Keratinocyte (primary cell): ENCODE measurements at regions not wholly inside any gene's neighbourhood (a gene's known extent, or its start where the extent isn't known, plus 50 kb on each side); places are given as distances from the start of the nearest gene placed in this dataset.
"Not testable (repeated sequence)": the region's sequence is repeated elsewhere in the genome, so short reads cannot be mapped to it uniquely, and the experiment has no call there.

ENCODE experiments used
- DNase-seq: peaks from one replicate; pipeline ENCODE4 v3.0.0-alpha.2; 2011; ENCODE audit warnings: low read depth, missing footprints, low spot score
- FAIRE-seq: peaks from 2 replicates; lab custom pipeline; 2011; peaks lifted over from hg19 to GRCh38; lab: Jason Lieb, UNC
- H2AFZ ChIP-seq: 2 replicates; pipeline ENCODE4 v1.6.0; 2012; ENCODE audit warnings: low read length, control low read depth, inconsistent platforms; ENCODE audit not compliant: control insufficient read depth
- H3K27ac ChIP-seq: 2 replicates; pipeline ENCODE4 v1.5.1; 2011; ENCODE audit warnings: low read length; ENCODE audit not compliant: control insufficient read depth, insufficient read depth
- H3K27me3 ChIP-seq: 3 replicates; pipeline ENCODE4 v1.6.0; 2011; ENCODE audit warnings: low read length; ENCODE audit not compliant: control insufficient read depth, insufficient read depth; ENCODE audit errors: extremely low read depth
- H3K36me3 ChIP-seq, 2 experiments: 2 replicates in 1 of 2; 3 replicates in 1 of 2; pipeline ENCODE4 v1.5.1; 2011; ENCODE audit warnings: low read length in 2 of 2, mild to moderate bottlenecking in 1 of 2; ENCODE audit not compliant: control insufficient read depth in 2 of 2, insufficient read depth in 2 of 2; ENCODE audit errors: extremely low read depth in 1 of 2
- H3K4me1 ChIP-seq: 3 replicates; pipeline ENCODE4 v1.5.1; 2011; ENCODE audit warnings: low read length; ENCODE audit not compliant: control insufficient read depth, insufficient read depth; ENCODE audit errors: extremely low read depth
- H3K4me2 ChIP-seq: 3 replicates; pipeline ENCODE4 v1.6.0; 2011; ENCODE audit warnings: low read depth, low read length; ENCODE audit not compliant: control insufficient read depth, insufficient read depth; ENCODE audit errors: extremely low read depth
- H3K4me3 ChIP-seq, 3 experiments: fragments of 200-600 bp in 1 of 3; sonication (generic) in 1 of 3; 2 replicates in 2 of 3; 3 replicates in 1 of 3; pipeline ENCODE4 v1.5.1; 2011 to 2016; ENCODE audit warnings: low read length in 3 of 3, mild to moderate bottlenecking in 3 of 3, control low read depth in 2 of 3, inconsistent platforms in 1 of 3, low read depth in 1 of 3, mixed read lengths in 1 of 3, mixed run types in 1 of 3, moderate library complexity in 1 of 3; ENCODE audit not compliant: control insufficient read depth in 2 of 3, insufficient read depth in 2 of 3; ENCODE audit errors: extremely low read depth in 1 of 3
- H3K79me2 ChIP-seq: 2 replicates; pipeline ENCODE4 v1.6.0; 2012; ENCODE audit warnings: low read length; ENCODE audit not compliant: control insufficient read depth, insufficient read depth
- H3K9ac ChIP-seq: 3 replicates; pipeline ENCODE4 v1.6.0; 2011; ENCODE audit warnings: low read length; ENCODE audit not compliant: control insufficient read depth, insufficient read depth; ENCODE audit errors: extremely low read depth
- H3K9me1 ChIP-seq: 3 replicates; pipeline ENCODE4 v1.6.0; 2011; ENCODE audit warnings: low read length; ENCODE audit not compliant: control insufficient read depth, insufficient read depth; ENCODE audit errors: extremely low read depth
- H3K9me3 ChIP-seq: 2 replicates; pipeline ENCODE4 v1.5.1; 2012; ENCODE audit warnings: low read depth, low read length; ENCODE audit not compliant: control insufficient read depth
- H4K20me1 ChIP-seq: 3 replicates; pipeline ENCODE4 v1.6.0; 2011; ENCODE audit warnings: low read length; ENCODE audit not compliant: control insufficient read depth, insufficient read depth; ENCODE audit errors: extremely low read depth
- dilution Hi-C: fragments of 300-500 bp; cut with MboI; formaldehyde crosslinking; loops from one replicate; pipeline ENCODE4 v1.7.0; 2020; ENCODE audit warnings: low sequenced_read_pairs; ENCODE audit not compliant: extremely low pct_ligation_motif_present

GRCh38 chr20:30310385-30310784, 947.1 kb upstream of the DEFB115 start:
- H3K9me3 ChIP-seq, DNase-seq, H3K36me3 ChIP-seq, H3K27me3 ChIP-seq, dilution Hi-C loops, H2AFZ ChIP-seq, H3K27ac ChIP-seq, H3K9me1 ChIP-seq, FAIRE-seq, H3K79me2 ChIP-seq, H4K20me1 ChIP-seq, H3K4me2 ChIP-seq, H3K9ac ChIP-seq, H3K4me3 ChIP-seq, H3K4me1 ChIP-seq: not testable (repeated sequence)

DNA sequence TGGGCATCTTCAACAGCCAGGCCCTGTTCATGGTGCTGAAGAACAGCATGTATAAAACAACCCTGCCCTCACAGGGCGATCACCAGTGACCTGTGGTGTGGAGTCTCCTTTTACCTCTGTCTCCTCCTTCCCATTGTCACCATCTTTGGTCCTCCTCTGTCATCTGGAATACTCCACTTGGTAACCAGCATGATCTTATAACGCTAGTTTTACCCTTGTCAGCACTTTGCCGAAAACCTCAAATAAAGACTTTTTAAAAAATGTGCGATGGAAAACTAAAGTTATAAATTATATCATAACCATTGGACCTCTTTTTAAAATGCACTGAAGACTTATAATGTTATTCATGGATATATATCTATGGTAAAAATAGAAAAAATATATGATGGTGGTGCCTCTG, 945.2 kb upstream of the DEFB115 start:
- H3K79me2 ChIP-seq, H3K4me3 ChIP-seq, H2AFZ ChIP-seq, DNase-seq, H3K9me1 ChIP-seq, H3K9ac ChIP-seq, dilution Hi-C loops, H3K27ac ChIP-seq, H3K27me3 ChIP-seq, H3K4me2 ChIP-seq, H4K20me1 ChIP-seq, H3K9me3 ChIP-seq, H3K36me3 ChIP-seq, H3K4me1 ChIP-seq, FAIRE-seq: not testable (repeated sequence)

DNA sequence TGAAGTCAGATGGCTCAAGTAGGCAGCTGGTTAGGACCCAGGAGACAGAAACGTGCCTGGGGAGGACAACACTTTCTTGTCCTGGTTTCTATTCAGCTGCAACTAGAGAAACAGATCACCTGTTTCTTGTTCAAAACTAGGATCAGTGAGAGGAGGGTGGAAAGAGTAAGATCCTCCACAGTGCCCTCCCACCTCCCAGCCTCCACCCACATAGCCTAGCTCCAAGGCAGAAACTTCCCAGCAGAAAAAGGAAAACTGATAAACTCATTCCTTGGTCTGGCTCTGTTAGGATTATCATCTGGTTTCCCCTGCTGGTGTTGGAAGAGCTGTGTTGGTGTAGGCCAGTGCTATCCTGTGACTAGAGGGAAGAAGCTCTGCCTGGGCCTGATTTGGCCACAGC, 943.8 kb upstream of the DEFB115 start:
- H3K9ac ChIP-seq, DNase-seq, H4K20me1 ChIP-seq, H3K4me2 ChIP-seq, H2AFZ ChIP-seq, H3K9me1 ChIP-seq, H3K79me2 ChIP-seq, H3K27me3 ChIP-seq, H3K4me3 ChIP-seq, FAIRE-seq, H3K4me1 ChIP-seq, H3K9me3 ChIP-seq, H3K36me3 ChIP-seq, dilution Hi-C loops, H3K27ac ChIP-seq: not testable (repeated sequence)

- H3K4me3 ChIP-seq, H3K27me3 ChIP-seq, H3K9me3 ChIP-seq, H2AFZ ChIP-seq, dilution Hi-C loops, H3K9ac ChIP-seq, H3K9me1 ChIP-seq, H3K27ac ChIP-seq, H3K4me2 ChIP-seq, H3K36me3 ChIP-seq, H4K20me1 ChIP-seq, H3K4me1 ChIP-seq, FAIRE-seq, H3K79me2 ChIP-seq, DNase-seq: not testable (repeated sequence)
Observed at GRCh38 chr20:30316063-30316462, 941.4 kb upstream of the DEFB115 start.

DNA sequence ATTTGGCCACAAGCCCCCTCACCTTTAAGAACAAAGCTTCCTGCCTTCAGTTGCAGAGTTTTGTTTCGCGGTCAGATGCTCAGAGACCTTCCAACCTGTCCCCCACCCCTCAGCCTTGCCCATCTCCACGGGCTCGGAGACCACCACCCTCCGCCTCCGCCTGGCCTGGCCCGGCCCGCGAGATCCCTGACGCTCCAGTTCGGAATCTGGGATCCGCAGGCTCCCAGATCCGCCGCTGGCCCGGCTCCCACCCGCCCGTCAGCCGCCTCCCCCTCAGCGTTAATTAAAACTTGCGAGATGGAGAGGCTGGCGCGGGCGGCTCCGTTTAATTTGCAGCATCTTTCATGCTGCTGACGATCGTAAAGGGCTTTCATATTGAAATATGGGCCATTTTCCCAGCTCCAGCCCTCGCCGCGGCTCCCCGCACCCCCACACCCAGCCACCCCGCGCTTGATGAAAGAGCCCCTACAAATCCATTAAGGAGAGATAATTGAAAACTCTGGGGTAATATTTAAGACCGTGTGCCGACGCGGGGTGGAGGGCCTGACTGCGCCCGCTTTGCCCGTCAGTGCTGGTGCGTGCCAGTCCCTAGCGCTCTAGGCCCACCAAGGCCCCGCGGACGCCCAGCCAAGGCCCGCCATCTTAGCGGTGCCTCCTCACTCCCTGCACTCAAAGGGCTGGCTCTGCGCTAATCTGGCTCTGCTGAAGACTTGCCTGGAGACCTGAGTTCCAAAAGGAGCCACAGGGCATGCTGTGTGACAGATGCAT, 940.7 kb upstream of the DEFB115 start:
- H4K20me1 ChIP-seq, DNase-seq, H3K4me1 ChIP-seq, H2AFZ ChIP-seq, H3K4me2 ChIP-seq, H3K36me3 ChIP-seq, H3K9me1 ChIP-seq, H3K9ac ChIP-seq, H3K27me3 ChIP-seq, H3K79me2 ChIP-seq, FAIRE-seq, dilution Hi-C loops, H3K4me3 ChIP-seq, H3K9me3 ChIP-seq, H3K27ac ChIP-seq: not testable (repeated sequence)
